ENCODE measurements at regions not wholly inside any gene's neighbourhood (a gene's known extent, or its start where the extent isn't known, plus 50 kb on each side); places are given as distances from the start of the nearest gene placed in this dataset.

DNA sequence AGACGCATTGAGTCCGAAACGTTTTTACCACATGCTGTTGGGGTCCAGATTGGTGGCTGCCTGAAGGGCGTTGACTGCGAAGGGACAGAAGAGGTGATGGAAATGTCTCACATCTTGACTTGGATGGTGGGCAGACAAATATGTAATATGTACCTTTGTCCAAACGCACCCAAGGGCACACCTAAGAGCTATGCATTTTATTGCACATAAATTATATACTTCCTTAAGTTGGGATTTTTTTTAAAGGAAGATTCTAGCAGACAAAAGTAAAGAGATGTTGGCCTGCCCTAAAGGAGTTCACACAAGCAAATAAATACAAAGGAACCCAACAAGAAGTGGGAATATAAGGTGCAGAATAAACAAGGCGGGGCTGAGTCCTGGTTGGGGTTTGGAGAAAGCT, 91.1 kb upstream of the TBL1X start:
- TF ChIP-seq EP300 (IDR thresholded peaks at IDR 0.05; ENCODE audit: low read depth): no peak
- TF ChIP-seq CTCF (IDR thresholded peaks at IDR 0.05): no peak
- TF ChIP-seq POLR2AphosphoS5 (IDR thresholded peaks at IDR 0.05): no peak
- TF ChIP-seq POLR2A (IDR thresholded peaks at IDR 0.05): no peak
